CD4-positive, alpha-beta T cell (primary cell): ENCODE measurements at regions not wholly inside any gene's neighbourhood (a gene's known extent, or its start where the extent isn't known, plus 50 kb on each side); places are given as distances from the start of the nearest gene placed in this dataset.

Experiments used
- ATAC-seq: fragments of 200-7000 bp; cut with Tn5 transposase; one replicate; pipeline ENCODE4 v1.10.0; 2022; ENCODE audit warnings: mild to moderate bottlenecking; ENCODE audit not compliant: poor library complexity
- CTCF ChIA-PET: fragments of 350-600 bp; sonication (Branson Sonifier 250); formaldehyde crosslinking; loops from one replicate; lab custom pipeline; 2021; ENCODE audit warnings: antibody characterized with exemption, inconsistent platforms; lab: Charles Lee
- POLR2A ChIA-PET: fragments of 350-600 bp; sonication (Branson Sonifier 250); formaldehyde crosslinking; loops from one replicate; lab custom pipeline; 2021; ENCODE audit warnings: antibody characterized with exemption, inconsistent platforms; lab: Charles Lee
- DNase-seq, 14 experiments: peaks; one replicate each; pipeline ENCODE4 v3.0.0-alpha.2; 2013 to 2020; ENCODE audit warnings: mixed read lengths in 2 of 14
- H3K27ac ChIP-seq, 2 donors: one replicate each; pipeline versions ENCODE4 v1.5.1 to v1.7.0; 2013; ENCODE audit warnings: low read length in 2 of 2, low read depth in 1 of 2, mild to moderate bottlenecking in 1 of 2
- H3K27me3 ChIP-seq, 2 experiments: 1 replicate in 1 of 2; 2 replicates in 1 of 2; pipeline versions ENCODE4 v1.6.1 to v1.7.0; 2013; ENCODE audit warnings: low read length in 2 of 2, control low read depth in 1 of 2, mild to moderate bottlenecking in 1 of 2, moderate library complexity in 1 of 2; ENCODE audit not compliant: insufficient read depth in 2 of 2, control insufficient read depth in 1 of 2
- H3K36me3 ChIP-seq: one replicate; pipeline ENCODE4 v1.6.1; 2013; ENCODE audit warnings: low read length, control low read depth; ENCODE audit not compliant: insufficient read depth
- H3K4me1 ChIP-seq: one replicate; pipeline ENCODE4 v1.6.1; 2013; ENCODE audit warnings: low read length, control low read depth; ENCODE audit not compliant: insufficient read depth
- H3K4me3 ChIP-seq: one replicate; pipeline ENCODE4 v1.5.1; 2013; ENCODE audit warnings: mild to moderate bottlenecking, low read length, moderate library complexity
- H3K9me3 ChIP-seq, 2 experiments: 1 replicate in 1 of 2; 2 replicates in 1 of 2; pipeline versions ENCODE4 v1.6.1 to v1.7.0; 2013; ENCODE audit warnings: low read length in 2 of 2, mild to moderate bottlenecking in 2 of 2, control low read depth in 1 of 2, moderate library complexity in 1 of 2; ENCODE audit not compliant: control insufficient read depth in 1 of 2, insufficient read depth in 1 of 2
- H3K27ac Mint-ChIP-seq: one replicate; pipeline ENCODE4 v1.8.0; 2020; ENCODE audit warnings: mixed read lengths
- H3K27me3 Mint-ChIP-seq: one replicate; pipeline ENCODE4 v1.8.0; 2021; ENCODE audit warnings: mixed read lengths
- H3K36me3 Mint-ChIP-seq: one replicate; pipeline ENCODE4 v1.8.0; 2021; ENCODE audit warnings: low read depth, mixed read lengths
- H3K4me1 Mint-ChIP-seq: one replicate; pipeline ENCODE4 v1.8.0; 2021; ENCODE audit warnings: low read depth, mixed read lengths
- H3K4me3 Mint-ChIP-seq: one replicate; pipeline ENCODE4 v1.8.0; 2020; ENCODE audit warnings: mild to moderate bottlenecking, mixed read lengths
- H3K9me3 Mint-ChIP-seq: one replicate; pipeline ENCODE4 v1.8.0; 2020; ENCODE audit warnings: mixed read lengths
- CTCF ChIP-seq: fragments of 200-600 bp; IDR thresholded peaks from one replicate; pipeline ENCODE4 v1.8.0; 2022; ENCODE audit warnings: antibody characterized with exemption, mild to moderate bottlenecking
- intact Hi-C, 2 experiments: fragments of 100-400 bp; cut with DNase I in 1 of 2; cut with micrococcal nuclease in 1 of 2; formaldehyde crosslinking; loops; one replicate each; pipeline versions ENCODE4 v1.15.1 to v1.9.0; 2023 to 2025; cut with DNase I, micrococcal nuclease

- no peak for TF ChIP-seq CTCF
- H3K27ac Mint-ChIP-seq, result no peak overlapping the region
- Histone ChIP-seq H3K27me3 (no peaks in the 10 kb centered on the region), H3K4me1 (no peaks in the 10 kb centered on the region), H3K9me3 (no peaks in the 10 kb centered on the region), H3K36me3 (no peaks in the 10 kb centered on the region), H3K27ac (no peak overlapping the region), H3K4me3 (no peak overlapping the region)
- intact Hi-C loops, result no loop called here
- DNase-seq, result no peak
- no peaks in the 10 kb centered on the region for H3K27me3 Mint-ChIP-seq
- no peak for ATAC-seq
- ChIA-PET POLR2A (no interaction called here), CTCF (no interaction called here)
- H3K36me3 Mint-ChIP-seq, result no peaks in the 10 kb centered on the region
- no peaks in the 10 kb centered on the region for H3K9me3 Mint-ChIP-seq
- H3K4me1 Mint-ChIP-seq, result no peaks in the 10 kb centered on the region
- H3K4me3 Mint-ChIP-seq, result no peak overlapping the region
Observed at GRCh38 chr5:142403583-142403982, 78.8 kb upstream of the SPRY4 start.

DNA sequence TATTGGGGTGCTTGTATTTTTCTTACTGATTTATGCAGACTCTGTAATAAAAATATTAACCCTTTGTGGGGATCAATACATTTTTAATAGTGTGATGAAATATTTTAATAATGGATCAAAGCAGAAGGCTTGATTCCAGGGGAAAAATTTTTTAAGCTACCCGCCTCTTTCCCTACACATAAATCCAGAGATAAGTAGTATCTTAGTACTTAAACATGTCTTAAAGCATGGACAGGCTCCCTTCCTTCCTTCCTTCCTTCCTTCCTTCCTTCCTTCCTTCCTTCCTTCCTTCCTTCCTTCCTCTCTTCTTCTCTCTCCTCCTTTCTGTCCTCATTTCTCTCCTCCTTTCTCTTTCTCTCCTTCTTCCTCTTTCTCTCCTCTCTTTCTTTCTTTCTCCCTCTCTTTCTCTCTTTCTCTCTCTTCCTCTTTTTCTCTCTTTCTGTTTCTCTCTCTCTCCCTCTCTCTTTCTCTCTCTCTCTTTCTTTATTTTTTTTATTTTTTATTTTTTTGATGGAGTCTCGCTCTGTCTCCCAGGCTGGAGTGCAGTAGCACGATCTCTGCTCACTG, 78.0 kb upstream of the SPRY4 start:
- Mint-ChIP-seq H3K9me3 (no peaks in the 10 kb centered on the region), H3K27me3 (no peaks in the 10 kb centered on the region), H3K4me3 (no peak overlapping the region), H3K36me3 (no peaks in the 10 kb centered on the region), H3K27ac (no peak overlapping the region), H3K4me1 (no peaks in the 10 kb centered on the region)
- ChIA-PET CTCF (no interaction called here), POLR2A (interaction anchor here (0.6 kb wide), 1 partner anchor 244 kb away, joined by 3 read pairs; no protein-coding TSS in a partner anchor)
- Histone ChIP-seq H3K4me3 (no peak overlapping the region), H3K9me3 (no peaks in the 10 kb centered on the region), H3K4me1 (no peaks in the 10 kb centered on the region), H3K27me3 (no peaks in the 10 kb centered on the region), H3K27ac (no peak overlapping the region), H3K36me3 (no peaks in the 10 kb centered on the region)
- ATAC-seq (no peak), DNase-seq (no peak)
- intact Hi-C loops, result no loop called here
- no peak for TF ChIP-seq CTCF

- POLR2A ChIA-PET, result no interaction called here
- intact Hi-C loops, result no loop called here
- no peaks in the 10 kb centered on the region for H3K27me3 ChIP-seq
Observed at GRCh38 chr5:142400415-142400814, 75.6 kb upstream of the SPRY4 start.

More at GRCh38 chr5:142400415-142400814, 75.6 kb upstream of the SPRY4 start:
- no peak overlapping the region for H3K27ac Mint-ChIP-seq
- no peaks in the 10 kb centered on the region for H3K27me3 Mint-ChIP-seq
- peaks cover 7% of the 10 kb centered on the region for H3K9me3 Mint-ChIP-seq
- Histone ChIP-seq H3K4me3 (no peak overlapping the region), H3K27ac (no peak overlapping the region), H3K4me1 (no peaks in the 10 kb centered on the region), H3K36me3 (no peaks in the 10 kb centered on the region), H3K9me3 (peaks cover 7 to 13% of the 10 kb centered on the region in 2 experiments)
- DNase-seq, result no peak
- CTCF ChIA-PET, result no interaction called here
- no peaks in the 10 kb centered on the region for H3K36me3 Mint-ChIP-seq
- H3K4me1 Mint-ChIP-seq, result no peaks in the 10 kb centered on the region
- no peak for ATAC-seq
- TF ChIP-seq CTCF, result no peak
- no peak overlapping the region for H3K4me3 Mint-ChIP-seq
